ENCODE measurements at regions not wholly inside any gene's neighbourhood (a gene's known extent, or its start where the extent isn't known, plus 50 kb on each side); places are given as distances from the start of the nearest gene placed in this dataset.

DNA sequence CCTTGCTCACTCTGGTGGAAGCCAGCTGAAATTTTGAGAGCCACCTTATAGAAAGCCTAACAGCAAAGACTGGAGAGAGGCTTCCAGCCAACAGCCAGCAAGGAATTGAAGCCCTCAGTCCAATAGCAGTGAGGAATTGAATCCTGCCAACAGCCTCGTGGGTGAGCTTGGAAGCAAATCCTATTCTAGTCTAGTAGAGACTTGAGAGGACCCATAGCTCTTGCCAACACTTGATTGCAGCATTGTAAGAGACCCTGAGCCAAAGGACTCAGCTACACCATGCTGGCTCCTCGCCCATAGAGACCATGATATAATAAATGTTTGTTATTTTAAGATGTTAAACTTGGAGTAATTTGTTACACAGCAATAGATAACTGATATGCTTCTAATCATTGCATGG is 403.0 kb upstream of the TNP1 start:
- no peaks in the 10 kb centered on the region for H3K27me3 ChIP-seq (ENCODE audit: insufficient read depth, low read depth, severe bottlenecking)
- no peak overlapping the region for H3K27ac ChIP-seq
- H3K36me3 ChIP-seq, result no peaks in the 10 kb centered on the region
- no peaks in the 10 kb centered on the region for H3K9me3 ChIP-seq (ENCODE audit: severe bottlenecking)
- DNase-seq, result no peak
- TF ChIP-seq, protein P1, sequence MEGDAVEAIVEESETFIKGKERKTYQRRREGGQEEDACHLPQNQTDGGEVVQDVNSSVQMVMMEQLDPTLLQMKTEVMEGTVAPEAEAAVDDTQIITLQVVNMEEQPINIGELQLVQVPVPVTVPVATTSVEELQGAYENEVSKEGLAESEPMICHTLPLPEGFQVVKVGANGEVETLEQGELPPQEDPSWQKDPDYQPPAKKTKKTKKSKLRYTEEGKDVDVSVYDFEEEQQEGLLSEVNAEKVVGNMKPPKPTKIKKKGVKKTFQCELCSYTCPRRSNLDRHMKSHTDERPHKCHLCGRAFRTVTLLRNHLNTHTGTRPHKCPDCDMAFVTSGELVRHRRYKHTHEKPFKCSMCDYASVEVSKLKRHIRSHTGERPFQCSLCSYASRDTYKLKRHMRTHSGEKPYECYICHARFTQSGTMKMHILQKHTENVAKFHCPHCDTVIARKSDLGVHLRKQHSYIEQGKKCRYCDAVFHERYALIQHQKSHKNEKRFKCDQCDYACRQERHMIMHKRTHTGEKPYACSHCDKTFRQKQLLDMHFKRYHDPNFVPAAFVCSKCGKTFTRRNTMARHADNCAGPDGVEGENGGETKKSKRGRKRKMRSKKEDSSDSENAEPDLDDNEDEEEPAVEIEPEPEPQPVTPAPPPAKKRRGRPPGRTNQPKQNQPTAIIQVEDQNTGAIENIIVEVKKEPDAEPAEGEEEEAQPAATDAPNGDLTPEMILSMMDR (IDR thresholded peaks at IDR 0.05; ENCODE audit: low read depth, low read length), result no peak
- H3K4me3 ChIP-seq (ENCODE audit: low read depth, low read length), result no peak overlapping the region

DNA sequence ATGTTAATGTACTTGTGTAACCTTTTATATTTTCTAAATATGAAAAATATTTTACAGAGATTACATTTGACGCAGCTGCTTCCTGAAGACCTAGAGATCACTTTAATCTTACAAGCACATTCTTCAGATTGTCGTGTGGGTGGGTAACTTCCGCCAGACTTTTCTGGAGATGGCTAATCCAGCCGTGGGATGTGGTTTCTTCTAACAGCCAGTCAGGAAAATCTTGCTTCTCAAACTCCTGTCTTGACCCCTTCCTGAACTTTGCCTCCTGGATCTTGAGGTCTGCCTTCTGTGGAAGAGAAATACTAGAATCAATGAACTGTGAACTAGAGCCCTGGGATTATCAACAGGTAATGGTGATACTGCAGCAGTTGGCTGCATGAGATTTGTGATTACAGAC is 401.6 kb upstream of the TNP1 start:
- Histone ChIP-seq H3K27ac (no peak overlapping the region), H3K36me3 (no peaks in the 10 kb centered on the region), H3K9me3 (ENCODE audit: severe bottlenecking) (no peaks in the 10 kb centered on the region), H3K27me3 (ENCODE audit: insufficient read depth, low read depth, severe bottlenecking) (no peaks in the 10 kb centered on the region), H3K4me3 (ENCODE audit: low read depth, low read length) (no peak overlapping the region)
- DNase-seq, result peak; percentile 47
- TF ChIP-seq, protein P1 (IDR thresholded peaks at IDR 0.05; ENCODE audit: low read depth, low read length), result no peak

DNA sequence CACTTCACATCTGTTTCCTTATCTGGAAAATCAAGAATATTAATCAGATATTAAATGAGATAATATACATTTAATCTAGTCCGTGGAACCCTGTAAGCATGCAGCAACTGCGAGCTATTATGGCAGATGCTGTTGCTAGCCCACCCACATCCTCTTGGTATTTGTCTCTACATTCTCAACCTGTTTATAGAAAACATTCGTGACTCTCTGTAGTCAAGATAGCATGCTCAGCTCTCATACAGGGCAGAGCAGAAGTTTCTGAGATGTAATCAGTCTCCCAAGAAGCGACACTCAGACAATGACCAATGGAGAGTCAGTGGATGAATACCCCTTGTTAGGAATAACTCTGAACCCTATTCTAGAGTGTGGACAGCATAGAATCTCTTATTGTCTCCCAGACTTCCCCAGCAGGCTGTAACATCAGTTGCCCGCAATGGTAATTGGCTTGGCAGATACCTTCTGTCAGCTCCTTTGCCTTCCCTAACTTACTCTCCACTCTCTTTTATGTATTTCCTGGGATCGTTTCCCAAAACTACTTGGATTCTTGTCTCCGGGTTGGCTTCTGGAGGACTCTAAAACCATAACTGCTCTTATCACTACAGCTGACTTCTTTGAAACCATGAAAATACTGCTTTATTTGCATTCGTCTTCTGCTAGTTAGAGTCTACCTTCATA is 400.7 kb upstream of the TNP1 start:
- TF ChIP-seq, protein P1 (IDR thresholded peaks at IDR 0.05; ENCODE audit: low read depth, low read length), result no peak
- Histone ChIP-seq H3K36me3 (no peaks in the 10 kb centered on the region), H3K9me3 (ENCODE audit: severe bottlenecking) (no peaks in the 10 kb centered on the region), H3K4me3 (ENCODE audit: low read depth, low read length) (no peak overlapping the region), H3K27ac (no peak overlapping the region), H3K27me3 (ENCODE audit: insufficient read depth, low read depth, severe bottlenecking) (no peaks in the 10 kb centered on the region)
- DNase-seq, result no peak

DNA sequence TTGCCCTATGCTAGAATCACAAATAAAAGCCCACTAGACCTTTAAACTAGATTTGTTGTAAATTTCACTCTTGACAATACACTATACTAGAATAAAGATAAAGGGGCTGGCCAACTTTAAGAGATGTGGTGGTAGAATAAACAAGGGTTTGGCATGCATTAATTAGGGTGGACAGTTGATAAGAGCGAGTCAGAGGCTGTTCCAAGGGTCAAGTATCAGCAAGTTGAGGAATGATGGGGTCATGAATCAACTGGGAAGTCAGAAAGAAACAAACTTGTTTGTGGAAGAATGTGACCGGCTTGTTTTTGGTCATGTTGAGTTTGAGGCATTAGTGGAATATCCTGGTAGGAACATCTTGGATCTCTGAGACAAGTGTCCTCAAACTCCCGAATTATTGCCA is 398.3 kb upstream of the TNP1 start:
- Histone ChIP-seq H3K27me3 (ENCODE audit: insufficient read depth, low read depth, severe bottlenecking) (no peaks in the 10 kb centered on the region), H3K4me3 (ENCODE audit: low read depth, low read length) (no peak overlapping the region), H3K36me3 (no peaks in the 10 kb centered on the region), H3K27ac (no peak overlapping the region), H3K9me3 (ENCODE audit: severe bottlenecking) (no peaks in the 10 kb centered on the region)
- DNase-seq, result no peak
- TF ChIP-seq, protein P1 (IDR thresholded peaks at IDR 0.05; ENCODE audit: low read depth, low read length), result no peak

DNA sequence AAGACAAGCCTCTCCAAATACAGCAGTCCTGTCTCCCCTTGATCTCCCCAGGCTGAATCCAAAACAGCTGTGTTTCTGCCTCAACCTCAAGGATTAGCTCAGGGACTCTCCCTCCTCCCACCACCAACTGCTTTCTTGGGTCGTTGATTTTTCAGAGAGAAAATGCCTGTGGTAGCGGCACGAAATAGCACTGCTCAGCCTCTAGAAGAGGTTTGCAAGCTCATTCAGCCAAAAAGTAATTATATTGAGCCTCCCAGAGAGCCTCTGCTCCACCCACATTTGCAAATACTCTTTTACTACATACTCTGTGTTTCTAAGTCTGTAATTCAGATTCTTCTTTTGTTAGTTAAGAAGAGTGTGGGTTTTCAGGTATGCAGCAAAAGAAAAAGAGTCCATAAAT is 396.4 kb upstream of the TNP1 start:
- H3K27ac ChIP-seq, result peak overlapping the region; percentile 32; the same call in 1 of the 2 replicates

More for the DNA sequence above, 396.4 kb upstream of the TNP1 start:
- peak; percentile 46 for DNase-seq
- Histone ChIP-seq H3K36me3 (no peaks in the 10 kb centered on the region), H3K4me3 (ENCODE audit: low read depth, low read length) (no peak overlapping the region), H3K9me3 (ENCODE audit: severe bottlenecking) (no peaks in the 10 kb centered on the region), H3K27me3 (ENCODE audit: insufficient read depth, low read depth, severe bottlenecking) (no peaks in the 10 kb centered on the region)
- TF ChIP-seq, protein P1 (IDR thresholded peaks at IDR 0.05; ENCODE audit: low read depth, low read length), result no peak

Measured in WERI-Rb-1 (cell line).